ENCODE measurements at regions not wholly inside any gene's neighbourhood (a gene's known extent, or its start where the extent isn't known, plus 50 kb on each side); places are given as distances from the start of the nearest gene placed in this dataset.

DNA sequence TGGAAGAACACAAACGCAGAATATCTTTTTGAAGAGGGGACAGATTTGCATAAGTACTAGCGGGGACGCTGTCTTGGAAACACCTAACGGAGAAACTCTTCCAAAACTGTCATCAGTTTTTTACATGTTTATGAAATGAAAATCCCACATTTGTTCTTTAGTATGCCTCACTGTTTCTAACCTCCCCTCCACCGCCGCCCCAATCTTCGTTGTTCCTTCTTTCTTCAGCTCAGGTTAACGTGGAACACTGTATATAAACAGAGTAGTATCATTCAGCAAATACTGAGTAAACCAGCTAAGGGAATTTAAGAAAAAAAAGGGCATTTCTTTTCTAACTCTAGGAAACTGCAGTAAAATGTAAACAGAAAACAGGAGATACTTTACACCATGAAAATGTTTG lies 2345.6 kb downstream of the PCDH7 start:
- TF ChIP-seq, protein P1, sequence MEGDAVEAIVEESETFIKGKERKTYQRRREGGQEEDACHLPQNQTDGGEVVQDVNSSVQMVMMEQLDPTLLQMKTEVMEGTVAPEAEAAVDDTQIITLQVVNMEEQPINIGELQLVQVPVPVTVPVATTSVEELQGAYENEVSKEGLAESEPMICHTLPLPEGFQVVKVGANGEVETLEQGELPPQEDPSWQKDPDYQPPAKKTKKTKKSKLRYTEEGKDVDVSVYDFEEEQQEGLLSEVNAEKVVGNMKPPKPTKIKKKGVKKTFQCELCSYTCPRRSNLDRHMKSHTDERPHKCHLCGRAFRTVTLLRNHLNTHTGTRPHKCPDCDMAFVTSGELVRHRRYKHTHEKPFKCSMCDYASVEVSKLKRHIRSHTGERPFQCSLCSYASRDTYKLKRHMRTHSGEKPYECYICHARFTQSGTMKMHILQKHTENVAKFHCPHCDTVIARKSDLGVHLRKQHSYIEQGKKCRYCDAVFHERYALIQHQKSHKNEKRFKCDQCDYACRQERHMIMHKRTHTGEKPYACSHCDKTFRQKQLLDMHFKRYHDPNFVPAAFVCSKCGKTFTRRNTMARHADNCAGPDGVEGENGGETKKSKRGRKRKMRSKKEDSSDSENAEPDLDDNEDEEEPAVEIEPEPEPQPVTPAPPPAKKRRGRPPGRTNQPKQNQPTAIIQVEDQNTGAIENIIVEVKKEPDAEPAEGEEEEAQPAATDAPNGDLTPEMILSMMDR (IDR thresholded peaks at IDR 0.05; ENCODE audit: control insufficient read depth, extremely low read depth, insufficient read depth): no peak
- H3K4me3 ChIP-seq (ENCODE audit: low read depth, low read length): no peak overlapping the region

DNA sequence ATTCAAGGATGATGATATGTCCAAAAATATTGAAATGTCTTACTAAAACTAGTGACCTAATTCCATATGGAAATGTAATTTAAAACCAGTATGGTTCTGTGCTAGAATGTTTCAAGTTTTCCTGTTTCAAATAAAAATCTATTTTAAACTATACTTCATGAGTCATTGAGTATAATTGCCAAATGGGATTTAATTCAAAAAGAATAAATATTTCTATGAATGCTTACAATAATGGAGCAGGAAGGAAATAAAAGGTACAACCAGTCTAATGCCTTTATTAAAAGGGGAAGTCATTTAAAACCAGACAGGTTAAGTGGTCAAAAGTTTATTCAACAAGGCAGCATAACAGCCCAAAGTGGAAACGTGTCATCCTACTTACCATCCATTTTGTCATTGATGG lies 2347.1 kb downstream of the PCDH7 start:
- H3K4me3 ChIP-seq (ENCODE audit: low read depth, low read length): no peak overlapping the region
- no peak for DNase-seq (ENCODE audit: low read depth)
- TF ChIP-seq, protein P1 (IDR thresholded peaks at IDR 0.05; ENCODE audit: control insufficient read depth, extremely low read depth, insufficient read depth): no peak

More for the DNA sequence above, 2345.6 kb downstream of the PCDH7 start:
- no peak for DNase-seq (ENCODE audit: low read depth)

DNA sequence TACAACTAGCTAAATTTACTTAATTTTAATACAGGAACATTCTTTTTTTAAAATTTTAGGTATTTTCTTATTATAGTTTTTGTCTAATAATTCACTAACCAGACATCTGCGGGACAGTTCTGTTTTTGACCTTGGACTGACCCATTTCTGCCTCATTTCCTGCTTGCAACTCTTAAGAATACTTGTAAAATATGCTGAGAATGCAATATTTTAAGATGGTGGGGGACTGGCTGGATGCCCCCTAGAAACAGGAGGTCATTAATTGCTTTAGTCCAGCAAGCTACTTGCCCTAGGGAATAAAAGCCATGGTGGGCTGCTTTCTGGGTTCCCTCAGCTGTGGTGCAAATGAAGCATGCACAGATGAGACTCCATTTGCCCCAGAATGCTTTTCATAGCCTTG lies 2348.4 kb downstream of the PCDH7 start:
- DNase-seq (ENCODE audit: low read depth): no peak
- TF ChIP-seq, protein P1 (IDR thresholded peaks at IDR 0.05; ENCODE audit: control insufficient read depth, extremely low read depth, insufficient read depth): no peak
- H3K4me3 ChIP-seq (ENCODE audit: low read depth, low read length): no peak overlapping the region

DNA sequence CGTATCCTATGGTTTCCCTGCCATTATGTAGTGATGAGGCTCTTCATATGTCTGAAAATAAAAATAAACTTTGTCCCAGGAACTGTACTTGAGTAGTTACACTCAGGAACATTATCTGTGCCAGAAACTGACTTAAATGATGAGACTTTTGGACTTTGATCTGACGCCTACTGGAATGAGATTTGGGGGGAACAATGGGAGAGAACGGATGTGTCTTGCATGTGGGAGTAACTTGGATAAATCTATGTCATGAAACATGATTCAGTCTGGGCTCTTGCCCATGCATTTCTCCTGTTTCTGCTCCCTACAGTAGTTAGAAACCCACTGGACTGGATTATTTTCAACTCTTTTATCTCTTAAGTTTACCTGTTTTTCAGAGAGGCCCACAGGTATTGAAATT lies 2351.4 kb downstream of the PCDH7 start:
- TF ChIP-seq, protein P1 (IDR thresholded peaks at IDR 0.05; ENCODE audit: control insufficient read depth, extremely low read depth, insufficient read depth): no peak
- H3K4me3 ChIP-seq (ENCODE audit: low read depth, low read length): no peak overlapping the region
- no peak for DNase-seq (ENCODE audit: low read depth)

DNA sequence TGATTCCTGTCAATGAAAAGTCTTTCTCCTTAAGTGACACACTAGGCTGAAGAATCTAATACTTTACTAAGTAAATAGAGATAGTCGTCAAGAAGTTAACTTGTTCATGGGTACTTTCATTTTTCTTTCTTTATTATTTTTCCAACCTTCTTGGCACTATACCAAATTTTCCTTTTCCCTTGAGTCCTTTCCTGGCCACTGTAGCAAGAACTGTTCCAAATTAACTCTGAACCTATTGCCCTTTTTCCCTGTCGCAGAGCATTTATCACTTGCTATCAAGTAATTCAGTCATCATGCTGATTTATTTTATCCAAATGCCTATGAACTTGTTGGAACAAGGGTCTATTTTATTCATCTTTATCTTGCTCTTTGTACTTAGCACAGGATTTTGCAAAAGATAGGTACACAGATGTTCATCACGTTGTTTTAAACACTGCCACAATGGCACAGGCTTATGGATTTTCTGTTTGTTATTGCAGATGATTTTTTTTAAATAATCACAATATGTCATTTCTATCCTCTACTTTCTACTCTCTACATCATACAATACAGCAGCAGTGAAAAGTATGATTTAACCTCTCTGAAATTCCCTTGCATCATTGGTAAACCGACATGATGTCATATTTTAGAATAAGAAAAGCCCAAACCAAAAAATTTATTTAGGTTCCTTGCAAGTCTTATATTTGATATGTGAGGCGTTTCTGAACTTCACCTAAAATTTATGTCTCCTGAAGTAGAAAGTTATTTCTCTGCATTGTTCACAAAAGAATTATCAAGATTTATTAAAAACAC lies 2352.3 kb downstream of the PCDH7 start:
- no peak overlapping the region for H3K4me3 ChIP-seq (ENCODE audit: low read depth, low read length)
- no peak for DNase-seq (ENCODE audit: low read depth)
- TF ChIP-seq, protein P1 (IDR thresholded peaks at IDR 0.05; ENCODE audit: control insufficient read depth, extremely low read depth, insufficient read depth): no peak

DNA sequence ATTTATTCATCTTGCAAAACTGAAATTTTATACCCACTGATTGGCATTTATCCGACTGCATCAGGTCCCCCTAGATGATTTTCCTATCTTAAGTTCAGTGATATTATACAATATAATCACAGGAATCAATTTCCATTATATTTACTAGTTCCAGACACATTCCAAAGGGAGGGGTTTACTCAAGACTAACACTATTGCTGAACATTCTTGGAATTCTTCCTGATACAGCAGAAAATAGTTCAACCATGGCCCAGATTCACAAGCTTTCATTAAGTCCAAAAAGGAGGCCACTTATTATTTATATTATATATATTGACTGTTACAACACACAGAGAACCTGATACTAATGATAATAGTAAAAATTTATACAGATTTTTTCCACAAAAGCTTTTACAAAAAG lies 2353.6 kb downstream of the PCDH7 start:
- no peak overlapping the region for H3K4me3 ChIP-seq (ENCODE audit: low read depth, low read length)
- TF ChIP-seq, protein P1 (IDR thresholded peaks at IDR 0.05; ENCODE audit: control insufficient read depth, extremely low read depth, insufficient read depth): no peak
- DNase-seq (ENCODE audit: low read depth): no peak

DNA sequence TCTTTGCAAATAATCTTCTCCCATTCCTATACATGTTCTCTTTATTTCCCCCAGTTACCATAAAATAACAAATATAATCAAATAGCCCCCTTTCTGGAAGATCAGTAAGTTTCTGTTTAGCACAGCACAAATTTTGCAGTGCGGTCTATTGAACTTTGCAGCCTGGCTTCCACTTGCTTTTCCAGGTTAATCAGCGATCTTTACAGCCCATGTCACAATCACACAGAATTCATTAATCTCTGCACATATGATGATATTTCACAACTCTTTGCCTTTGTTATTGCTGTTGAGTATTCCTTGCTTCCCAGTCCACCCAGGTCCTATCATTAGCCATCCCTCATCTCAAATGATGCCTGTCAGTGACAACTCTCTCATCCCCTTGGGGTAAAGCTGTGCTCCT lies 2358.0 kb downstream of the PCDH7 start:
- no peak for DNase-seq (ENCODE audit: low read depth)
- TF ChIP-seq, protein P1 (IDR thresholded peaks at IDR 0.05; ENCODE audit: control insufficient read depth, extremely low read depth, insufficient read depth): no peak
- no peak overlapping the region for H3K4me3 ChIP-seq (ENCODE audit: low read depth, low read length)

All from LNCaP clone FGC (cell line).